ENCODE measurements at regions not wholly inside any gene's neighbourhood (a gene's known extent, or its start where the extent isn't known, plus 50 kb on each side); places are given as distances from the start of the nearest gene placed in this dataset.

GRCh38 chrX:131841496-131842437, 181.3 kb upstream of the STK26 start:
- TF ChIP-seq CTCF (conservative IDR thresholded peaks at IDR 0.05; ENCODE audit: low read length) (peak; percentile 69), EZH2phosphoT487 (IDR thresholded peaks at IDR 0.05; ENCODE audit: borderline replicate concordance) (no peak)

All from Loucy (cell line).